ENCODE measurements at regions not wholly inside any gene's neighbourhood (a gene's known extent, or its start where the extent isn't known, plus 50 kb on each side); places are given as distances from the start of the nearest gene placed in this dataset.
A peak's percentile ranks its signal among the peaks of the same experiment; 100 is the strongest.

- H3K18ac ChIP-seq (ENCODE audit: insufficient read length, low read depth, low read length), result no peak overlapping the region
- H3K4me2 ChIP-seq (ENCODE audit: insufficient read depth, insufficient read length, low read length), result no peak overlapping the region
- no peaks in the 10 kb centered on the region for H3K79me2 ChIP-seq (ENCODE audit: insufficient read depth, low read length)
- no peak overlapping the region for H2BK5ac ChIP-seq (ENCODE audit: insufficient read length, low read length)
- Mint-ChIP-seq H3K36me3 (ENCODE audit: insufficient read depth in 1 of 3, low read depth in 3 of 3) (peaks cover 0 to 7% (median 3%) of the 10 kb centered on the region in 3 experiments; a peak in 3 of 7 replicates), H3K4me1 (peaks cover 16 to 27% of the 10 kb centered on the region in 2 experiments), H3K4me3 (0 out of 5 replicates have a peak overlapping the region, but pooled peaks of 1 of the 2 experiments have one; percentile 11), H3K27me3 (ENCODE audit: low read depth) (peaks cover 5% of the 10 kb centered on the region; the same call in 1 of the 2 replicates), H3K9me3 (peaks cover 0 to 4% of the 10 kb centered on the region in 2 experiments; a peak in 1 of 5 replicates), H3K27ac (no peak overlapping the region)
- H2AFZ ChIP-seq (ENCODE audit: low read length), result no peak overlapping the region
- H3K9me3 ChIP-seq (ENCODE audit: control insufficient read depth, low read depth, low read length), result no peaks in the 10 kb centered on the region
- H3K56ac ChIP-seq (ENCODE audit: insufficient read length, low read depth, low read length), result no peak overlapping the region
- H3K4ac ChIP-seq (ENCODE audit: low read depth, low read length), result no peak overlapping the region
- H4K5ac ChIP-seq (ENCODE audit: insufficient read length, low read depth, low read length), result no peak overlapping the region
- no peaks in the 10 kb centered on the region for H3K79me1 ChIP-seq (ENCODE audit: insufficient read depth, low read depth, low read length, poor library complexity, severe bottlenecking)
- no peak overlapping the region for H3K23ac ChIP-seq (ENCODE audit: insufficient read length, low read depth, low read length)
- H2AK5ac ChIP-seq (ENCODE audit: insufficient read length, low read length), result no peak overlapping the region
- TF ChIP-seq CTCF (conservative IDR thresholded peaks at IDR 0.05), result no peak
- no peak overlapping the region for H4K91ac ChIP-seq (ENCODE audit: insufficient read length, low read depth, low read length)
- H3K14ac ChIP-seq (ENCODE audit: insufficient read depth, low read length), result no peak overlapping the region
- no peak overlapping the region for H3K9ac ChIP-seq (ENCODE audit: extremely low read depth, insufficient read length, low read length)
- no peak overlapping the region for H4K8ac ChIP-seq (replicated peaks; ENCODE audit: insufficient read length, low read depth, low read length)
- no peak overlapping the region for H2BK15ac ChIP-seq (ENCODE audit: low read depth, low read length)
- DNase-seq, result no peak
- no peaks in the 10 kb centered on the region for H3K23me2 ChIP-seq (ENCODE audit: insufficient read length, low read depth, low read length, poor library complexity, severe bottlenecking)
- no peak overlapping the region for H2BK20ac ChIP-seq (ENCODE audit: low read depth, low read length, poor library complexity, severe bottlenecking)
- H3K4me1 ChIP-seq (ENCODE audit: insufficient read depth, low read length), result no peaks in the 10 kb centered on the region
- no peak overlapping the region for H3T11ph ChIP-seq (ENCODE audit: low read length)
- no peak overlapping the region for H2BK120ac ChIP-seq (ENCODE audit: low read depth, low read length, poor library complexity, severe bottlenecking)
- H2BK12ac ChIP-seq (ENCODE audit: insufficient read length, low read depth, low read length), result no peak overlapping the region
- H4K20me1 ChIP-seq (ENCODE audit: control insufficient read depth, insufficient read depth, insufficient read length), result no peaks in the 10 kb centered on the region
- no peak overlapping the region for H3K27ac ChIP-seq (ENCODE audit: insufficient read length, low read depth, low read length)
- no peaks in the 10 kb centered on the region for H3K27me3 ChIP-seq (ENCODE audit: insufficient read depth, low read length)
- no CpG with 5 or more reads among the region's 19 CpGs for WGBS (ENCODE audit: extremely low coverage, insufficient read length, low lambda C conversion rate)
Measured at GRCh38 chr6:44058617-44059358, 68.5 kb downstream of the MRPL14 start.
